Lower leg skin (tissue), 4 donors: ENCODE measurements at regions not wholly inside any gene's neighbourhood (a gene's known extent, or its start where the extent isn't known, plus 50 kb on each side); places are given as distances from the start of the nearest gene placed in this dataset.
"Not testable (repeated sequence)": the region's sequence is repeated elsewhere in the genome, so short reads cannot be mapped to it uniquely, and the experiment has no call there.

Source experiments
- DNase-seq, 2 donors: peaks; one replicate each; pipeline ENCODE4 v3.0.0-alpha.2; 2019; ENCODE audit warnings: low spot score in 2 of 2
- H3K4me3 ChIP-seq: fragments of 200-600 bp; sonication (generic); 2 replicates; pipeline ENCODE4 v1.5.1; 2017; ENCODE audit warnings: mild to moderate bottlenecking, low read depth; ENCODE audit not compliant: poor library complexity, severe bottlenecking
- CTCF ChIP-seq, 3 donors: fragments of 450-650 bp; IDR thresholded peaks; one replicate each; pipeline ENCODE4 v1.5.1; 2016; ENCODE audit warnings: antibody characterized with exemption in 3 of 3, mild to moderate bottlenecking in 3 of 3, moderate library complexity in 2 of 3
- POLR2A ChIP-seq, 2 donors: fragments of 450-650 bp; IDR thresholded peaks; one replicate each; pipeline ENCODE4 v1.6.1; 2016 to 2017; ENCODE audit warnings: antibody characterized with exemption in 2 of 2, mild to moderate bottlenecking in 1 of 2, moderate library complexity in 1 of 2
- WGBS, 2 donors: methylation state at CpG; one replicate each; pipeline ENCODE4 v1.1.5; 2018; 5-methylcytosine and 5-hydroxymethylcytosine counted together
- intact Hi-C: fragments of 100-400 bp; cut with DNase I; formaldehyde crosslinking; loops from one replicate; pipeline ENCODE4 v1.15.0; 2023; ENCODE audit warnings: low total_unique reads

GRCh38 chr6:103826209-103826608 is 1033.5 kb downstream of the HACE1 start:
- H3K4me3 ChIP-seq, result no peak overlapping the region
- TF ChIP-seq POLR2A (IDR thresholded peaks at IDR 0.05), result no peak
- TF ChIP-seq CTCF (IDR thresholded peaks at IDR 0.05), result no peak
- 18 to 50% methylated on average over 2 of the region's 2 CpGs for WGBS, 2 donors
- intact Hi-C loops, result no loop called here
- no peak for DNase-seq

GRCh38 chr6:103820148-103820547 is 1039.6 kb downstream of the HACE1 start:
- WGBS, 2 donors, result 61 to 73% methylated on average over 3 of the region's 3 CpGs
- DNase-seq, result no peak
- intact Hi-C loops, result no loop called here
- no peak overlapping the region for H3K4me3 ChIP-seq
- TF ChIP-seq POLR2A (IDR thresholded peaks at IDR 0.05) (no peak), CTCF (IDR thresholded peaks at IDR 0.05) (no peak)

GRCh38 chr6:103819509-103819908 is 1040.2 kb downstream of the HACE1 start:
- intact Hi-C loops, result no loop called here
- WGBS, 2 donors, result 30 to 36% methylated on average over 3 of the region's 3 CpGs
- no peak for DNase-seq

GRCh38 chr6:103812970-103813369 is 1046.7 kb downstream of the HACE1 start:
- DNase-seq, result no peak
- TF ChIP-seq POLR2A (IDR thresholded peaks at IDR 0.05) (no peak), CTCF (IDR thresholded peaks at IDR 0.05) (no peak)
- intact Hi-C loops, result no loop called here
- H3K4me3 ChIP-seq, result no peak overlapping the region

More at GRCh38 chr6:103819509-103819908, 1040.2 kb downstream of the HACE1 start:
- TF ChIP-seq POLR2A (IDR thresholded peaks at IDR 0.05), result no peak
- no peak for TF ChIP-seq CTCF (IDR thresholded peaks at IDR 0.05)
- H3K4me3 ChIP-seq, result no peak overlapping the region

- DNase-seq, H3K4me3 ChIP-seq, intact Hi-C loops: not testable (repeated sequence)
- WGBS, 2 donors, result 77 to 83% methylated on average over 11 of the region's 11 CpGs
These were observed 1057.7 kb downstream of the HACE1 start for GRCh38 chr6:103801901-103802479.

- DNase-seq, result no peak
- intact Hi-C loops, result no loop called here
- WGBS, 2 donors, result 76 to 79% methylated on average over 5 of the region's 5 CpGs
- H3K4me3 ChIP-seq, result no peak overlapping the region
- TF ChIP-seq POLR2A (IDR thresholded peaks at IDR 0.05) (no peak), CTCF (IDR thresholded peaks at IDR 0.05) (no peak)
These were observed 1059.6 kb downstream of the HACE1 start for GRCh38 chr6:103799971-103800670.
